ENCODE measurements at regions not wholly inside any gene's neighbourhood (a gene's known extent, or its start where the extent isn't known, plus 50 kb on each side); places are given as distances from the start of the nearest gene placed in this dataset.

DNA sequence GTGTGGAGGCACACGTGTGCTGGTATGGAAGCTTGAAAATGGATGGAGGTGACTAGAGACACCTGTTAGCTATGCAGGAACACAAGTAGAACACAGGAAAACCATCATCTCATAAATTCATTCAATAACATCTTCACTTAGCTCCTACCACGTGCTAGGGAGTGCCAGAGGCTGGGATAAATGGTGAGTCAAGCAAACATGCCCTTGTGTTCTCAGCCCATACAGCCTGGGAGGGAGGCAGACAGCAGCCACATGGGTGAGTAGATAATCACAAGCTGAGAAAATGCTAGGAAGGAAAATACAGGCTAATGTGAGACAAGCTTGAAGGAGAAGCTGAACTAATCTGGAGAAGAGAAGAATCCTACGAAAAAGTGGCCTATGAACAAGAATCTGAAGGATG is 468.0 kb upstream of the ZMIZ1 start:
- Histone ChIP-seq H3K4me2 (replicated peaks; ENCODE audit: low read depth, low read length, poor library complexity, severe bottlenecking) (no peak overlapping the region), H3K27me3 (replicated peaks in 1 of 4; ENCODE audit: control extremely low read depth in 1 of 4, control insufficient read depth in 3 of 4, insufficient read depth in 4 of 4, low read length in 3 of 4) (peaks cover 0 to 5% (median 0%) of the 10 kb centered on the region in 4 experiments), H3K9ac (ENCODE audit: low read length) (no peak overlapping the region), H3K36me3 (replicated peaks in 1 of 2; ENCODE audit: control extremely low read depth in 1 of 2, control insufficient read depth in 1 of 2, extremely low read depth in 1 of 2, insufficient read depth in 2 of 2, low read length in 1 of 2) (no peaks in the 10 kb centered on the region), H3K27ac (ENCODE audit: low read length in 2 of 2) (no peak overlapping the region), H3K9me3 (ENCODE audit: control extremely low read depth in 1 of 3, control insufficient read depth in 2 of 3, insufficient read depth in 1 of 3, low read length in 2 of 3) (no peaks in the 10 kb centered on the region), H3K4me3 (ENCODE audit: control extremely low read depth in 1 of 5, extremely low read depth in 1 of 5, insufficient read depth in 1 of 5, low read depth in 2 of 5, low read length in 4 of 5) (no peak overlapping the region), H3K79me2 (ENCODE audit: control insufficient read depth, insufficient read depth, low read length) (no peaks in the 10 kb centered on the region), H3K4me1 (ENCODE audit: control insufficient read depth in 2 of 2, insufficient read depth in 2 of 2, low read length in 2 of 2) (no peaks in the 10 kb centered on the region), H4K20me1 (ENCODE audit: control insufficient read depth, insufficient read depth, low read length, poor library complexity, severe bottlenecking) (no peaks in the 10 kb centered on the region), H2AFZ (ENCODE audit: insufficient read depth, low read depth, low read length, poor library complexity, severe bottlenecking) (no peak overlapping the region)
- ChIA-PET POLR2A (no interaction called here), CTCF (no interaction called here)
- no peak overlapping the region for H3K27ac Mint-ChIP-seq
- no peaks in the 10 kb centered on the region for H3K9me3 Mint-ChIP-seq (ENCODE audit: insufficient read depth)
- TF ChIP-seq EZH2 (IDR thresholded peaks at IDR 0.05; ENCODE audit: borderline replicate concordance, insufficient read depth, low read depth, low read length, poor library complexity, severe bottlenecking), result no peak
- TF ChIP-seq, protein P1, sequence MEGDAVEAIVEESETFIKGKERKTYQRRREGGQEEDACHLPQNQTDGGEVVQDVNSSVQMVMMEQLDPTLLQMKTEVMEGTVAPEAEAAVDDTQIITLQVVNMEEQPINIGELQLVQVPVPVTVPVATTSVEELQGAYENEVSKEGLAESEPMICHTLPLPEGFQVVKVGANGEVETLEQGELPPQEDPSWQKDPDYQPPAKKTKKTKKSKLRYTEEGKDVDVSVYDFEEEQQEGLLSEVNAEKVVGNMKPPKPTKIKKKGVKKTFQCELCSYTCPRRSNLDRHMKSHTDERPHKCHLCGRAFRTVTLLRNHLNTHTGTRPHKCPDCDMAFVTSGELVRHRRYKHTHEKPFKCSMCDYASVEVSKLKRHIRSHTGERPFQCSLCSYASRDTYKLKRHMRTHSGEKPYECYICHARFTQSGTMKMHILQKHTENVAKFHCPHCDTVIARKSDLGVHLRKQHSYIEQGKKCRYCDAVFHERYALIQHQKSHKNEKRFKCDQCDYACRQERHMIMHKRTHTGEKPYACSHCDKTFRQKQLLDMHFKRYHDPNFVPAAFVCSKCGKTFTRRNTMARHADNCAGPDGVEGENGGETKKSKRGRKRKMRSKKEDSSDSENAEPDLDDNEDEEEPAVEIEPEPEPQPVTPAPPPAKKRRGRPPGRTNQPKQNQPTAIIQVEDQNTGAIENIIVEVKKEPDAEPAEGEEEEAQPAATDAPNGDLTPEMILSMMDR (IDR thresholded peaks at IDR 0.05), result no peak
- DNase-seq (no peak), ATAC-seq (ENCODE audit: low read depth) (no peak)
- peaks cover 25% of the 10 kb centered on the region for H3K27me3 Mint-ChIP-seq
- 66% methylated on average over 2 of the region's 3 CpGs for WGBS (ENCODE audit: insufficient coverage)
- intact Hi-C loops (cut with micrococcal nuclease), result no loop called here
- H3K4me1 Mint-ChIP-seq, result no peaks in the 10 kb centered on the region
- H3K4me3 Mint-ChIP-seq, result no peak overlapping the region

GRCh38 chr10:78602201-78602932 is 466.4 kb upstream of the ZMIZ1 start:
- no peak for TF ChIP-seq EZH2 (IDR thresholded peaks at IDR 0.05; ENCODE audit: borderline replicate concordance, insufficient read depth, low read depth, low read length, poor library complexity, severe bottlenecking)
- Mint-ChIP-seq H3K4me3 (no peak overlapping the region), H3K9me3 (ENCODE audit: insufficient read depth) (no peaks in the 10 kb centered on the region), H3K4me1 (no peaks in the 10 kb centered on the region), H3K27me3 (peaks cover 14% of the 10 kb centered on the region), H3K27ac (no peak overlapping the region)
- H3K79me2 ChIP-seq (ENCODE audit: control insufficient read depth, insufficient read depth, low read length), result no peaks in the 10 kb centered on the region
- no peak for ATAC-seq (ENCODE audit: low read depth)
- ChIA-PET POLR2A (no interaction called here), CTCF (no interaction called here)
- peaks cover 0 to 2% (median 0%) of the 10 kb centered on the region in 4 experiments for H3K27me3 ChIP-seq (replicated peaks in 1 of 4; ENCODE audit: control extremely low read depth in 1 of 4, control insufficient read depth in 3 of 4, insufficient read depth in 4 of 4, low read length in 3 of 4)
- no peaks in the 10 kb centered on the region for H3K9me3 ChIP-seq (ENCODE audit: control extremely low read depth in 1 of 3, control insufficient read depth in 2 of 3, insufficient read depth in 1 of 3, low read length in 2 of 3)
- H3K9ac ChIP-seq (ENCODE audit: low read length), result no peak overlapping the region
- no peaks in the 10 kb centered on the region for H3K36me3 ChIP-seq (replicated peaks in 1 of 2; ENCODE audit: control extremely low read depth in 1 of 2, control insufficient read depth in 1 of 2, extremely low read depth in 1 of 2, insufficient read depth in 2 of 2, low read length in 1 of 2)
- no peak overlapping the region for H3K27ac ChIP-seq (ENCODE audit: low read length in 2 of 2)
- H3K4me3 ChIP-seq (ENCODE audit: control extremely low read depth in 1 of 5, extremely low read depth in 1 of 5, insufficient read depth in 1 of 5, low read depth in 2 of 5, low read length in 4 of 5), result no peak overlapping the region
- H3K4me2 ChIP-seq (replicated peaks; ENCODE audit: low read depth, low read length, poor library complexity, severe bottlenecking), result no peak overlapping the region
- no peak for DNase-seq
- no peaks in the 10 kb centered on the region for H4K20me1 ChIP-seq (ENCODE audit: control insufficient read depth, insufficient read depth, low read length, poor library complexity, severe bottlenecking)
- WGBS (ENCODE audit: insufficient coverage), result 83% methylated on average over 10 of the region's 12 CpGs
- H2AFZ ChIP-seq (ENCODE audit: insufficient read depth, low read depth, low read length, poor library complexity, severe bottlenecking), result no peak overlapping the region
- H3K4me1 ChIP-seq (ENCODE audit: control insufficient read depth in 2 of 2, insufficient read depth in 2 of 2, low read length in 2 of 2), result no peaks in the 10 kb centered on the region
- intact Hi-C loops (cut with micrococcal nuclease), result no loop called here
